ENCODE measurements at regions not wholly inside any gene's neighbourhood (a gene's known extent, or its start where the extent isn't known, plus 50 kb on each side); places are given as distances from the start of the nearest gene placed in this dataset.
"Not testable (repeated sequence)": the region's sequence is repeated elsewhere in the genome, so short reads cannot be mapped to it uniquely, and the experiment has no call there.

DNA sequence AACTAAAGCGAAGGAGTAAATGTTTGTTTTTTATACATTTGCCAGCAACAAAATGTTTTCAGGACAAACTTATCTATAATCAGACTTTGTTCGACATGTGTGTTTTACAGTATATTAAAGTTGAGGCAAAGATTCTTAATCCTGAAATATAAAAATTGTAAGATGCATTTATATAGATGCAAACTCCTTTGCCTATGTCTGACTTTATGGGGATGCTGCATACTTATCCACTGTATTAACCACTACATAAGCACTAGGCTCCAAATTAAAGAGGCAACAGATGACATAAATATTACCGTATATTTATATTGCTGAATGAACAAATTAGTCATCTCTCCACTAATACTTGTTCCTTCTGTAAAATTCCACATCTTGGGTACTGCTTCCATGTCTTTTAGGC lies 882.7 kb upstream of the ARRDC3 start:
- Mint-ChIP-seq H3K9me3 (peaks cover 6% of the 10 kb centered on the region), H3K4me1 (ENCODE audit: low read depth) (no peaks in the 10 kb centered on the region)

DNA sequence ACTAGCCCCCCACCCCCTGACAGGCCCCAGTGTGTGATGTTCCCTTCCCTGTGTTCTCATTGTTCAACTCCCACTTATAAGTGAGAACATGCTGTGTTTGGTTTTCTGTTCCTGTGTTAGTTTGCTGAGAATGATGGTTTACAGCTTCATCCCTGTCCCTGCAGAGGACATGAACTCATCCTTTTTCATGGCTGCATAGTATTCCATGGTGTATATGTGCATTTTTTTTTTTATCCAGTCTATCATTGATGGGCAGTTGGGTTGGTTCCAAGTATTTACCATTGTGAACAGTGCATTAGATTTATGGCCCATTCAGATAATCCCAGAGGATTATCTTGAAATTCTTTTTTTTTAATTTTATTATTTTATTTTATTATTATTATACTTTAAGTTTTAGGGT lies 872.5 kb upstream of the ARRDC3 start:
- H3K4me1 Mint-ChIP-seq (ENCODE audit: low read depth); H3K27ac Mint-ChIP-seq; H3K27me3 Mint-ChIP-seq; H3K36me3 Mint-ChIP-seq (ENCODE audit: low read depth); H3K4me3 Mint-ChIP-seq: not testable (repeated sequence)
- H3K9me3 Mint-ChIP-seq: peaks cover 13% of the 10 kb centered on the region

More for the DNA sequence above, 882.7 kb upstream of the ARRDC3 start:
- H3K27ac Mint-ChIP-seq: no peak overlapping the region
- H3K4me3 Mint-ChIP-seq: no peak overlapping the region
- H3K27me3 Mint-ChIP-seq: no peaks in the 10 kb centered on the region
- H3K36me3 Mint-ChIP-seq (ENCODE audit: low read depth): no peaks in the 10 kb centered on the region

DNA sequence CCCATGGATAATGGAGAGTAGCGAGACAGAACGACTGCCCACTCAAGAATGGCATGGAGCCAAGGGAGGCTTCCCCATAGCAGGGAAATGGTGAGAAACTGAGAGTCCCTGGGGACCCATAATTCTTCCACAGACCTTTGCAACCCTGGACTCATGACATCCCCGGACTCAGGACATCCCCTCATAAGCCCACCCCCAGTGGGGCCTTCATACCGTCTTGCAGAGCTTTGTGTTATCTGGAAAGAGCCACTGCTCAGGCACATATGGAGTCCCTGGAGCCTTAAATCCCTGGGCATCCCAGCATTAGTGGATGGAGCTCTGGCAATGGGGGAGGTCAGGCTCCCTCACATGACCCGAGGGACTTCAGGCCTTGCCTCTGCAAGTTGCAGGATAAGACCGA lies 865.4 kb upstream of the ARRDC3 start:
- Mint-ChIP-seq H3K36me3 (ENCODE audit: low read depth) (no peaks in the 10 kb centered on the region), H3K4me3 (no peak overlapping the region), H3K27me3 (no peaks in the 10 kb centered on the region), H3K9me3 (peaks cover 5% of the 10 kb centered on the region), H3K27ac (no peak overlapping the region), H3K4me1 (ENCODE audit: low read depth) (no peaks in the 10 kb centered on the region)

DNA sequence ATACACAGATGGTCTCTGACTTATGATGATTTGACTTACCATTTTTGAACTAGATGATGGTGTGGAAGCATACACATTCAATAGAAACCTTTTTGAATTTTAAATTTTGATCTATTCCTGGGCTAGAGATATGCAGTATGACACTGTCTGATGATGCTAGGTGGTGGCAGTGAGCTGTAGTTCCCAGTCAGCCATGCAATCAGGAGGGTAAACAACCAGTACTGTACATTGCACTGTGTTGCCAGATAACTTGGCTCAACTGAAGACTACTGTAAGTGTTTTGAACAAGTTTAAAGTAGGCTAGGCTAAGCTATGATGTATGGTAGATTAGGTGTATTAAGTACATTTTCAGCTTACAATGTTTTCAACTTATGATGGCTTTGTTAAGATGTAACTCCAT lies 859.1 kb upstream of the ARRDC3 start:
- Mint-ChIP-seq H3K9me3 (peaks cover 5% of the 10 kb centered on the region), H3K4me1 (ENCODE audit: low read depth) (no peaks in the 10 kb centered on the region), H3K36me3 (ENCODE audit: low read depth) (no peaks in the 10 kb centered on the region), H3K4me3 (no peak overlapping the region), H3K27ac (no peak overlapping the region), H3K27me3 (no peaks in the 10 kb centered on the region)

DNA sequence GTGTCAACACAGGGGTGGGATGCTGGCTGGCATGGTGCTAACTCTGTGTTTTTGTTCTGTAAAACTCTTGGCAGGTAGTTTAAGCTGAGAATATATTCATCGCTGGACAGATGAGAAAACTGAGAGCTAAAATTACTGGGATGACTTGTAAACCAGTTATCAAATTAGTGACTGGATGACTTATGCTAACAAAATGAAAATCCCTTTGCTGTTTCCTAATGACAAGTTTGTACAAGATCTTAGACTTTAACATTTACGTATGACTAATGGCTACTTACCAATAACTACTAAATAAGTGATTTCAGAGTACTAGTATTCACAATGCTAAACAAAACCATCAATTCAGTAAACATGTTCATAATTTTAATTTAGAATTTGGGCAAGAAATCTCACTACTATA lies 854.8 kb upstream of the ARRDC3 start:
- Mint-ChIP-seq H3K27ac (no peak overlapping the region), H3K36me3 (ENCODE audit: low read depth) (no peaks in the 10 kb centered on the region)

DNA sequence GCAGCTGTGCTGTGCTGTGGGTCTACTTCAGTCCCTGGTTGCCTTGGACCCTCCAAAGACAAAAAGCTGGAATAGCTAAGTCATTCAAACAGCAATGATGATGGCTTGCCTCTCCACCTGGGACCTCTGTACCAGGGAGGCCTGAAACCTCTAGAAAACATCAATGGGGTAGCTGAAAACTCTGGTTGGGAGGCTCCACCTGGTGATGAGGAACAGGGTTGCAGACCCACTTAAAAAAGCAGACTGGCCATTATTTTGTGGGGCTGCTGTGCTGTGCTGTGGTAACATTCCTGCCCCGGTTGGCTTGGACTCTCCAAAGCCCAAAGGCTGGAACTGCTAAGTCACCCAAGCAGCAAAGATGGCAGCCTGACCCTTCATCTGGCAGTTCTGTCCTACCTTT lies 839.3 kb upstream of the ARRDC3 start:
- Mint-ChIP-seq H3K27me3 (no peaks in the 10 kb centered on the region), H3K9me3 (peaks cover 15% of the 10 kb centered on the region), H3K4me1 (ENCODE audit: low read depth) (no peaks in the 10 kb centered on the region), H3K27ac (no peak overlapping the region), H3K36me3 (ENCODE audit: low read depth) (no peaks in the 10 kb centered on the region), H3K4me3 (no peak overlapping the region)

More for the DNA sequence above, 854.8 kb upstream of the ARRDC3 start:
- H3K4me3 Mint-ChIP-seq: no peak overlapping the region
- peaks cover 5% of the 10 kb centered on the region for H3K9me3 Mint-ChIP-seq
- no peaks in the 10 kb centered on the region for H3K27me3 Mint-ChIP-seq
- no peaks in the 10 kb centered on the region for H3K4me1 Mint-ChIP-seq (ENCODE audit: low read depth)

DNA sequence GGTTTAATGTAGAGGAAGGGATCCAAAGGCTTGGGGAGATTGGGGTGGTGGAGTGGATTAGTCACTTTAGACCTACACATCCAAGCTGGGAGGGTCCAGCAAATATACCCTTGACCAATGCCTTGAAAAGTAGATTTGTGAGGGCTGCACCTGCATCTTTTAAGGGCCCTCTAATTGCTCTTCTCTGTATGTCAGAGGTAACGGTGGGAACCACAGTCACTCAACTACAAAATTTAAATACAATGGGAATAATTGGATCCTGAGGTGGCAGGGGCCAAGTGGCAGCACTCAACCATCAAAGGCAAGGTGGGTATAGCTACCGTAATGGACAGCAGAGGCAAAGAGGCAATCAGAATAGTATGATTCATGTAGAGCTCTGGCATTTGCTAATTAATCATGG lies 833.7 kb upstream of the ARRDC3 start:
- not testable (repeated sequence) for H3K4me3 Mint-ChIP-seq; H3K27ac Mint-ChIP-seq; H3K27me3 Mint-ChIP-seq; H3K36me3 Mint-ChIP-seq (ENCODE audit: low read depth); H3K4me1 Mint-ChIP-seq (ENCODE audit: low read depth)
- peaks cover 17% of the 10 kb centered on the region for H3K9me3 Mint-ChIP-seq

DNA sequence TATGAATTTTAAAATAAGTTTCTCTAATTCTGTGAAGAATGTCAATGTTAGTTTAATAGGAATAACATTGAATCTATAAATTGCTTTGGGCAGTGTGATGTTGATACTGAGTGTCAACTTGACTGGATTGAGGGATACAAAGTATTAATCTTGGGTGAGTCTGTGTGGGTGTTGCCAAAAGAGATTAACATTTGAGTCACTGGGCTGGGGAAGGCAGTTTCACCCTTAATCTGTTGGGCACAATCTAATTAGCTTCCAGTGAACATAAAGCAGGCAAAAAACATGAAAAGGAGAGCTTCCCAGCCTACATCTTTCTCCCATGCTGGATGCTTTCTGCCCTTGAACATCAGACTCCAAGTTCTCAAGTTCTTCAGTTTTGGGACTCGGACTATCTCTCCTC lies 832.0 kb upstream of the ARRDC3 start:
- Mint-ChIP-seq H3K36me3 (ENCODE audit: low read depth) (no peaks in the 10 kb centered on the region), H3K4me3 (no peak overlapping the region), H3K27me3 (no peaks in the 10 kb centered on the region), H3K9me3 (peaks cover 23% of the 10 kb centered on the region), H3K27ac (no peak overlapping the region), H3K4me1 (ENCODE audit: low read depth) (no peaks in the 10 kb centered on the region)

DNA sequence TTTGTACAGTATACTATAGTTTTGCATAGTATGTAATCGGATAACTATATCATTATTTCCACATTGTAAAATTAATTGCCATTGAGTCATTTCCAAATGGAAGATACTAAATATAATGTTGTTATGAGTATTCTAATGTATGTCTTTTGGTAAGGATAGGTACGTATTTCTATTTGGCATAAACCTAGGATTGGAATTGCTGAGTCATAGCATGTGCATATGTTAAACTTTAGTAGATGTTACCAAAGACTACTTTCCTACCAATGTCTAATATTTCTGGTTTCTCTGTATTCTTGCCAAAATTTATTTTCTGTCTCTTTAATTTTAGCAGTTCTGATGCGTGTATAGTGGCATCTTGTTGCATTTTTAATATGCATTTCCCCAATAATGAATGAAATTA lies 825.1 kb upstream of the ARRDC3 start:
- Mint-ChIP-seq H3K9me3 (peaks cover 20% of the 10 kb centered on the region), H3K27ac (no peak overlapping the region), H3K27me3 (no peaks in the 10 kb centered on the region), H3K4me1 (ENCODE audit: low read depth) (no peaks in the 10 kb centered on the region), H3K36me3 (ENCODE audit: low read depth) (no peaks in the 10 kb centered on the region), H3K4me3 (no peak overlapping the region)

DNA sequence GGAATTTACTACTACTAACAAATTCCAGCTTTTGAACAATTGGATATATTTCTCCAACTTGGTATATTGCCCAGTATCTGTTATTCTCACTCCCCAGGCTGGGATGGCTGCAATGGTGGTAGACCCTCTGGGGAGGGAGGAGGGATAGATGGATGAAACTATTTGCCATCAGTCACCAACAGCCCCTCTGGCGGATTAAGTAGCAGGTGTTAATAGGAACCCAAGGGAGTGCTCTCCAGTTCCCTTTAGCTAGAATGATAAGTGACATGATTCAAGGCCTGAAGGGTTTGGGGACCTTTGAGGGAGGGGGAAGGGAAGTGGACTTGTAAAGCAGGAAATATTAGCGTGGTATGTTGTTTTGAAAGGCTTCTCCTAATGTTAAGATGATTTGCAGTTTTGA lies 824.0 kb upstream of the ARRDC3 start:
- Mint-ChIP-seq H3K4me3 (no peak overlapping the region), H3K36me3 (ENCODE audit: low read depth) (no peaks in the 10 kb centered on the region), H3K27ac (no peak overlapping the region), H3K4me1 (ENCODE audit: low read depth) (no peaks in the 10 kb centered on the region), H3K27me3 (no peaks in the 10 kb centered on the region), H3K9me3 (peaks cover 16% of the 10 kb centered on the region)

DNA sequence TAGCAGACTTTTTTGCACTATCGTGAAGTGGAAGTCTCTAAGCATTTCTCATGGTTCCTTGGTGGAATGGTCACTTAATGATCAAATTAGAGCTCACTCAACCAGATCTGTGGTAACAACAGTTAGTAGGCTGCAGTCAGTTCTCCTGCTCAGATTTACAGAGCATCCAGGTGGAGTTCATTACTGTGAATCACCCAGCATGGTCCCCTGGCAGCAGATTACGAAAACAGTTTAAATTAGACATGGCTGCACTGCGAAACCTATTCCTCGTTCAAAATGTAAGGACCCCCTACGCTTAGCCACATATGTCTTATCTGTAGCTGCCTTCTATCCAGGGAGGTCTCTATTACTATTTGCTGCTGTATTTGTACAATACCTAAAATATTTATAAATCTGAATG lies 823.6 kb upstream of the ARRDC3 start:
- no peak overlapping the region for H3K4me3 Mint-ChIP-seq
- no peaks in the 10 kb centered on the region for H3K4me1 Mint-ChIP-seq (ENCODE audit: low read depth)
- no peaks in the 10 kb centered on the region for H3K36me3 Mint-ChIP-seq (ENCODE audit: low read depth)
- H3K27ac Mint-ChIP-seq: no peak overlapping the region
- no peaks in the 10 kb centered on the region for H3K27me3 Mint-ChIP-seq
- peaks cover 15% of the 10 kb centered on the region for H3K9me3 Mint-ChIP-seq

DNA sequence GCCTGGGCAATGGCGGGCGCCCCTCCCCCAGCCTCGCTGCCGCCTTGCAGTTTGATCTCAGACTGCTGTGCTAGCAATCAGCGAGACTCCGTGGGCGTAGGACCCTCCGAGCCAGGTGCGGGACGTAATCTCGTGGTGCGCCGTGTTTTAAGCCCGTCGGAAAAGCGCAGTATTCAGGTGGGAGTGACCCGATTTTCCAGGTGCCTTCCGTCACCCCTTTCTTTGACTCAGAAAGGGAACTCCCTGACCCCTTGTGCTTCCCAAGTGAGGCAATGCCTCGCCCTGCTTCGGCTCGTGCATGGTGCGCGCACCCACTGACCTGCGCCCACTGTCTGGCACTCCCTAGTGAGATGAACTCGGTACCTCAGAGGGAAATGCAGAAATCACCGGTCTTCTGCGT lies 815.9 kb upstream of the ARRDC3 start:
- not testable (repeated sequence) for H3K9me3 Mint-ChIP-seq

DNA sequence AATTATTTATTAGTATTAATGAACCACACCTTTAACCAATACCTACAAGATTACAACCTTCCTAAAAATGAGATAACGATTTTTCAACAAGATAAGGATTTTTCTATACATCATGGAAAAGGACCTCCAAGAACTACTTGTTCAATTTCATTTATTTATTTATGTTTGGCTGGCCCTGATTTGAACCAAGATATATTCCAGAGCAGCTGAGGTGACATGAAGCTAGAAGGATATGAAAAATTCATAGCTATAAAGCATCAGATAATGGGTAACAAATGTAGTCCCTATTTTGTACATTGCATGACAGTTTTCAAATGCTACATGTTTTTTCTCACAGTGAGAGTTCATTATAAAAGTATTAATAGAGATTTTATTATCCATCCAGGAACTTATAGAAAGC lies 798.5 kb upstream of the ARRDC3 start:
- Mint-ChIP-seq H3K4me1 (ENCODE audit: low read depth) (no peaks in the 10 kb centered on the region), H3K27ac (no peak overlapping the region), H3K36me3 (ENCODE audit: low read depth) (no peaks in the 10 kb centered on the region), H3K9me3 (no peaks in the 10 kb centered on the region), H3K4me3 (no peak overlapping the region), H3K27me3 (no peaks in the 10 kb centered on the region)

More for the DNA sequence above, 815.9 kb upstream of the ARRDC3 start:
- H3K36me3 Mint-ChIP-seq (ENCODE audit: low read depth); H3K27ac Mint-ChIP-seq; H3K27me3 Mint-ChIP-seq; H3K4me3 Mint-ChIP-seq; H3K4me1 Mint-ChIP-seq (ENCODE audit: low read depth): not testable (repeated sequence)

DNA sequence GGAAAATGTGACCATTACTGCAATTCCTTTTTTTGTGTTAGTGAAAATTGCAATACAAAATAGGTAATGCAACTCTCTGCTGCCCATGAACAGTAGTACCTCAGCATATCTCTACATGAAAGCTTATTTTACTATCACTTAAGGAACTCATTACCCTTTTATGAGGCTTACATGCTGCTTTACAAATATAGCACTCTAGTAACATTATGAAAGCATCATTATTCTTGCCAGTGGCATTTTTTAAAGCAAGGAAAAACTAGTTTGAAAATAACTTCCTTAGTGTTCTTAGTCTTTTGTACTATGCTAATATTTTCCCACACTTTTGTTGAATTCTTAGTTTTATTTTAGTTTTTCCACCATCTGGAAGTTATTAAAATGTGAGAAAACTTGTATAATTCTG lies 797.3 kb upstream of the ARRDC3 start:
- no peaks in the 10 kb centered on the region for H3K4me1 Mint-ChIP-seq (ENCODE audit: low read depth)
- H3K27me3 Mint-ChIP-seq: no peaks in the 10 kb centered on the region
- no peaks in the 10 kb centered on the region for H3K36me3 Mint-ChIP-seq (ENCODE audit: low read depth)
- no peak overlapping the region for H3K4me3 Mint-ChIP-seq
- H3K9me3 Mint-ChIP-seq: no peaks in the 10 kb centered on the region
- H3K27ac Mint-ChIP-seq: no peak overlapping the region

DNA sequence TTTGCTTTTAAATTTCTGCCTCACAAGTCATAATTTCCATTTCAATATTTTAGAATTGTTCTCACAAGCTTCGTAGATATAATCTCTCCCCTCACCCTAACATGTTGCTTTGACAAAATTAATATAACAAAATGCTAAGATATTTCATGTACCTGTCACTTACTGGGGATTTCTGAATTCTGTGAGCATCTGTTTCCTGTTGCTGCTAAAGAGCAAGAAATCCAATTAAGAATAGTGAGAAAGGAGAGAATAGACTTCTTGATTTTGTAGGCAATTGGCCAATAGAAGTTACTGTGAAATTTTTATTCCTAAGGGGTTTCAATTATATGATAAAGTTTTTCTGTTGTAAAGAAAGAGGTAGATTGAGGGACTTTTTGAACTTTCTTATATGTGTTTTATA lies 796.5 kb upstream of the ARRDC3 start:
- Mint-ChIP-seq H3K36me3 (ENCODE audit: low read depth) (no peaks in the 10 kb centered on the region), H3K27me3 (no peaks in the 10 kb centered on the region), H3K27ac (no peak overlapping the region), H3K4me3 (no peak overlapping the region), H3K4me1 (ENCODE audit: low read depth) (no peaks in the 10 kb centered on the region), H3K9me3 (peaks cover 1% of the 10 kb centered on the region)

DNA sequence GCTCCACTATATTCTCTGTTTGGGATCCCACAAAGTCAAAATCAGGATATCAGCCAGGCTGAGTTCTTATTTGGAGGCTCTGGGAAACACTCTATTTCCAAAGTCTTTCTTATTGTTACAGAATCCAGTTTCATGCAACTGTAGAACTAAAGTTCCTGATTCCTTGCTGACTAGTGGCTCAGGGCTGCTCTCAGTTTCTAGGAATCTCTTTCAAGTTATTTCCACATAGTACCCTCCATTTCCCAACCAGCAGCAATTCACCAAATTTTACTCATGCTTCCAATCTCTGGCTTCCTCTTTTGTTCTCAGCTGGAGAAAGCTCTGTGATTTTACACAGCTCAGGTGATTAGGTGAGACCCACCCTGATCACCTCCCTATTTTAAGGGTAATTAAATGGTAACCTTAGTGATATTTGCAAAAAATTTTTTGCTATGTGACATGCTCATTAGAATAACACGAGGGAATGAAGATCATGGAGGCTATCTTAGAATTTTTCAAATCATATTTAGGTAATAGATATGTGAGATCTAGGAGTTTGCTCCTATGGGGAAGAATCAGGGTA lies 794.9 kb upstream of the ARRDC3 start:
- Mint-ChIP-seq H3K36me3 (ENCODE audit: low read depth) (no peaks in the 10 kb centered on the region), H3K4me1 (ENCODE audit: low read depth) (no peaks in the 10 kb centered on the region), H3K27me3 (no peaks in the 10 kb centered on the region), H3K9me3 (peaks cover 6% of the 10 kb centered on the region), H3K4me3 (no peak overlapping the region), H3K27ac (no peak overlapping the region)

Measured in stimulated activated naive CD8-positive, alpha-beta T cell treated with anti-CD3 and anti-CD28 coated beads, Interleukin-15, Interleukin-2, amounts not matched to agents 100 ng/mL and 50 ng/mL, for 24 hours (primary cell).